BE2C (cell line): ENCODE measurements at regions not wholly inside any gene's neighbourhood (a gene's known extent, or its start where the extent isn't known, plus 50 kb on each side); places are given as distances from the start of the nearest gene placed in this dataset.

Experiments used
- DNase-seq: peaks from one replicate; pipeline ENCODE4 v3.0.0-alpha.2; 2020
- H3K27me3 ChIP-seq: fragments of 250-450 bp; sonication (Bioruptor Pico); 2 replicates; pipeline ENCODE4 v1.5.1; 2020; ENCODE audit warnings: mild to moderate bottlenecking
- H3K36me3 ChIP-seq: fragments of 250-450 bp; sonication (Bioruptor Pico); 2 replicates; pipeline ENCODE4 v1.5.1; 2020; ENCODE audit warnings: mild to moderate bottlenecking
- H3K4me1 ChIP-seq: fragments of 250-450 bp; sonication (Bioruptor Pico); 2 replicates; pipeline ENCODE4 v1.5.1; 2020
- H3K4me3 ChIP-seq: 2 replicates; pipeline ENCODE4 v1.5.1; 2011; ENCODE audit warnings: low read depth, low read length
- H3K9me3 ChIP-seq: fragments of 250-450 bp; sonication (Bioruptor Pico); 2 replicates; pipeline ENCODE4 v1.5.1; 2020
- CTCF ChIP-seq: IDR thresholded peaks from 2 replicates; pipeline ENCODE4 v1.5.1; 2012; ENCODE audit warnings: mild to moderate bottlenecking, low read depth, low read length

DNA sequence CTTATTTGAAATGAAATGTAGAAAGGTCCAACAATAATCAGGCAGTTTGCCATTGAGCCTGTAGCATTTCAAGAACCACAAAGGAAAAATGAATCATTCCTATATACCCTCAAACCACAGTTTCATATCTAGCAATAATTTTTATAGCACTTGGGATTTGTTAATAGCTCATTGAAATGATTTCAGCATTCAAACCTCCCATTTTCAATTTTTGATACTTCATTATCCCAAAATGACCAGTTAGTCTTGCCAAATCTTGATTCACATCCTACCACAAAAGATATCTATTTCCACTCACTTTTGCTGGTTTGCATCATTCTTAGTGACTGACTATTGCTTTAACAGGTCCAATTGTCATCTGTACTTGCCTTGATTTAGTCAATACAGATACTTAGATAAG lies 790.1 kb downstream of the TLE1 start:
- Histone ChIP-seq H3K4me1 (no peaks in the 10 kb centered on the region), H3K36me3 (no peaks in the 10 kb centered on the region), H3K9me3 (no peaks in the 10 kb centered on the region), H3K27me3 (no peaks in the 10 kb centered on the region), H3K4me3 (no peak overlapping the region)
- DNase-seq: no peak
- TF ChIP-seq CTCF: no peak

GRCh38 chr9:80893190-80893589 lies 796.2 kb downstream of the TLE1 start:
- no peaks in the 10 kb centered on the region for H3K36me3 ChIP-seq
- no peak for DNase-seq
- no peaks in the 10 kb centered on the region for H3K9me3 ChIP-seq
- no peaks in the 10 kb centered on the region for H3K4me1 ChIP-seq
- no peak for TF ChIP-seq CTCF
- H3K27me3 ChIP-seq: no peaks in the 10 kb centered on the region
- no peak overlapping the region for H3K4me3 ChIP-seq

DNA sequence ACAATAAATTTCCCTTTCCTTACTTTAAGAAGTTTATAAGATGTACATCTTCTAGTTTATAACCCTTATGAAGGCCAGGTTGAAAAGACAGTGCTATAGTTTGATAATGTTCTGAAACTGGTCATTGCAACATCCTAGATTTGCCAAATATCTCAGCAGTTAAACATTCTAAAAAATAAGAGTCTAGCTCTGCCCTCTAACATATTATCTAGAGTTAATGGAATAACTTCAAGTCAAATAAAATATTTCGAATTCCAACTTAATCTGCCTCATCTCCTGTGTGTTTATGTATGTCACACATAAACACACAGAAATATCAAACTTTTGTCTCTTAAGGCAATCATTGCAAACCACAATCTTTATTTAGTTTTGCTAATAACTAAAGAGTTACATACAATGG lies 796.6 kb downstream of the TLE1 start:
- Histone ChIP-seq H3K27me3 (no peaks in the 10 kb centered on the region), H3K9me3 (no peaks in the 10 kb centered on the region), H3K4me1 (no peaks in the 10 kb centered on the region), H3K36me3 (no peaks in the 10 kb centered on the region), H3K4me3 (no peak overlapping the region)
- no peak for DNase-seq
- TF ChIP-seq CTCF: no peak

DNA sequence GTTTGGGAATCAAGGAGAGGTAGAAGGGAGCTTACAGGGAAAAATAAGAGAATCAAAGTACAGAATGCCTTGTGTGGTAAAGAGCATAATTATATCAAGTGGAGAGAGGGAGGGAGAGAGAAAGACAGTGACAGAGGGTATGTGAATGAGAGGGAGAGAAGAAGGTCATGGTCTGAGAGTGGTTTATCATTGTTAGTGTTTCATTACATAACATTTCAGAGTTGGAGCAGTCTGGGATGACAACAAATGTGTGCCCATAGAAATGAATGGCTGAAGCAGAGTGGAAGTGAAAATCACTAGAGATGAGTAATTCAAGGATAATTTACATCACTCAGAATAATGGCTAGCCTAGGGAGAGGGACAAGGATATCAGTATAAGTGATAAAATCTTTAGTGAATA lies 799.2 kb downstream of the TLE1 start:
- no peak for TF ChIP-seq CTCF
- no peaks in the 10 kb centered on the region for H3K9me3 ChIP-seq
- H3K4me3 ChIP-seq: no peak overlapping the region
- no peaks in the 10 kb centered on the region for H3K36me3 ChIP-seq
- DNase-seq: no peak
- no peaks in the 10 kb centered on the region for H3K4me1 ChIP-seq
- no peaks in the 10 kb centered on the region for H3K27me3 ChIP-seq

DNA sequence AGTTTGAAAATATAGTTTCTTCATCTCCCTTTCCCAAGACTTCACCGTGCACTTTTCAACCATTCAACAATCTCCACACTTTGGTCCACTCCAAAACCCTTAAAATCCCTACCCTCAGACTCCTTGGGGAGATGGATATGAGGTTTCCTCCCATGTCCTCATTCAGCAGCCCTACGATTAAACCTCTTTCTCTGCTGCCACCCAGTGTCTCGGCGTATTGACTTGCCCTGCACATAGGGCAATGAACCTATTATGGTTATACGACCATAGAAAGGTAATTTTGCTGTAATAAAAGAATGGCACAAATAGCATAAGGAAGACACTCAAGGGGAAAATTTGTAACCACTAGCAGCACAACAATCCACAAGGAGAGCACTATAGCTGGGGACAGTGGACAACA lies 803.5 kb downstream of the TLE1 start:
- Histone ChIP-seq H3K27me3 (no peaks in the 10 kb centered on the region), H3K4me1 (peaks cover 7% of the 10 kb centered on the region; the same call in 1 of the 2 replicates), H3K36me3 (no peaks in the 10 kb centered on the region), H3K4me3 (no peak overlapping the region), H3K9me3 (no peaks in the 10 kb centered on the region)
- peak; percentile 64 for TF ChIP-seq CTCF
- peak; percentile 43 for DNase-seq

DNA sequence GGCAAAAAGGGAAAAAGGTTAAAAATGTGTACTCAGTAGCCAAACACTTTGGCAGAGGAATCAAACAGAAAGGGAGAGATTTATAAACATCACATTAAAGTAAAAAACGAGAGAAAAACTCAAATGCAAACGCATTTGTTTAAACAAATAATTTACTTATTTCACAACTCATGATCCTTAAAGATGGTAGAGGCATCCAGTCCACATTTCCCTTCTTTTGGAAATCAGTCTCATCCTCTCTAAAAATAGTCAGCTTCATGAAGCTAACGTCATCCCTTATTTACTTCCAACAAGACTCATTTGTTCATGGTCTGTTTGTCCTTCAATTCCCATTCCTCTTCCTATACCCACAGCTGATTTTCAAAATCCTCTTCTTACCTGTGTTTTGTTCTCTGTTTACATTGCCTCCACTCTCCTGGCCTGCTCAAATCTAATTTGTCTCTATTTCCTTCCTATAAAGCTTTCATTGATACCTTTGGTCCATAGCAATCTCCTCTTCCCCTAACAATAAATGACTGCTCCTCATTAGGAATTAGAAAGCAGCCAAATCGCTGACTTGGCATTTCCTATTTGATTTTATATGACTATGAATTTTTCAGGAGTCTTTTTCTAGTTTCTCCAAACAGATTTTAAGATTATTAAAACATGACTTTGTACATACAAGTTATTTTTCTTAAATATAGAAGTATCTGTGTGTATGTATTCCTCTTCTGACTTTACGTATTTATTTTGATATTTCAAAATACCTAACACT lies 805.3 kb downstream of the TLE1 start:
- no peaks in the 10 kb centered on the region for H3K27me3 ChIP-seq
- no peak overlapping the region for H3K4me3 ChIP-seq
- H3K36me3 ChIP-seq: no peaks in the 10 kb centered on the region
- no peaks in the 10 kb centered on the region for H3K9me3 ChIP-seq
- DNase-seq: no peak
- peaks cover 7% of the 10 kb centered on the region; the same call in 1 of the 2 replicates for H3K4me1 ChIP-seq
- no peak for TF ChIP-seq CTCF
